GM19438 (cell line): ENCODE measurements at regions not wholly inside any gene's neighbourhood (a gene's known extent, or its start where the extent isn't known, plus 50 kb on each side); places are given as distances from the start of the nearest gene placed in this dataset.
"Not testable (repeated sequence)": the region's sequence is repeated elsewhere in the genome, so short reads cannot be mapped to it uniquely, and the experiment has no call there.

Source experiments
- ATAC-seq: cut with Tn5 transposase; IDR thresholded peaks from one replicate; pipeline ENCODE4 v1.9.1; 2021; ENCODE audit warnings: low read depth; ENCODE audit not compliant: unreplicated experiment

DNA sequence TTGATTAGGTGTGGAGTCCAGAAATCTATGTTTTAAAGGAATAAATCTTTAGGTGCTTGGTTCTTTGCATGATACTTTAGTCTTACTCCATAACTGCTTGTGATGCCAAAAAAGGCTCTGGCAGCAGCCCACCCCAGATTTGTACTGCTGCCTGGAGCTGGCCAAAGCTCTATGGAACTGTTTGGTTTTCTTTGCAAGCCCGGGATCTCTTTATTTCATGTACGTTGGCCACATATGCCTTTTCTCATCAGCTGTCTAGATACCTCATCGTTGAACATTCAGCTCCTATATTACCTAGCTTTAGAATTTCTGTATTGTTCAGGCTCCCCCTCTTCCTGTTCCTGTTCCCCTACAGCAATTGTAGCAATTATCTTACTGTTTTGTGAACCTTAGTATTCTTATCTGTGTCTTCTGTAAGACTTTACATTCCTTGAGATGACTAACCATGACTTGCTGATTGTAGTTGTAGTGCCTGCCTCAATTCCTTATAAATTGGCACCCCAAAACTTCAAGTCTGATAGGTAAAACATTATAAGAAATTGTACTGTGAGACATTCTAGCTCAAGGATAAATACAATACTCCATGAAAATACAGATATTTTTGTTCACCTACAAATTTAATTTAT is 199.4 kb upstream of the GPRIN3 start:
- no peak for ATAC-seq

DNA sequence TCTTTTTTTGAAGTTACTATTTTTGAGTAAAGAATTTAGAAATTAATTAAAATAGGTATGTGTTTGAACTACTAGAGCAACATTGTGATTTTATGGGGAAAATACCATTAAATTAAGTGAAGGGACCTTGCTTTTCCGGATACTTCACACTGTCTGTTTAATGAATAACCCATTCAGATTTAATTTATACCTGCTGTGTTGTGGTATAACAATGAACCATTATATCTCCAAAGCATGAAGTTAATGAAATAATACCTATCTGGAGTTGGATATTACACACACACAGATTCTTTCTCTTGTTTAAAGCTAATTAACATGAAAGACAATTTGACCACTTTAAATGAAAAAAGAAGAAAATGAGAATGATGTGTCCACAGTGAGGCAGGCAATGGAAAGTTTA is 195.0 kb upstream of the GPRIN3 start:
- ATAC-seq = no peak

DNA sequence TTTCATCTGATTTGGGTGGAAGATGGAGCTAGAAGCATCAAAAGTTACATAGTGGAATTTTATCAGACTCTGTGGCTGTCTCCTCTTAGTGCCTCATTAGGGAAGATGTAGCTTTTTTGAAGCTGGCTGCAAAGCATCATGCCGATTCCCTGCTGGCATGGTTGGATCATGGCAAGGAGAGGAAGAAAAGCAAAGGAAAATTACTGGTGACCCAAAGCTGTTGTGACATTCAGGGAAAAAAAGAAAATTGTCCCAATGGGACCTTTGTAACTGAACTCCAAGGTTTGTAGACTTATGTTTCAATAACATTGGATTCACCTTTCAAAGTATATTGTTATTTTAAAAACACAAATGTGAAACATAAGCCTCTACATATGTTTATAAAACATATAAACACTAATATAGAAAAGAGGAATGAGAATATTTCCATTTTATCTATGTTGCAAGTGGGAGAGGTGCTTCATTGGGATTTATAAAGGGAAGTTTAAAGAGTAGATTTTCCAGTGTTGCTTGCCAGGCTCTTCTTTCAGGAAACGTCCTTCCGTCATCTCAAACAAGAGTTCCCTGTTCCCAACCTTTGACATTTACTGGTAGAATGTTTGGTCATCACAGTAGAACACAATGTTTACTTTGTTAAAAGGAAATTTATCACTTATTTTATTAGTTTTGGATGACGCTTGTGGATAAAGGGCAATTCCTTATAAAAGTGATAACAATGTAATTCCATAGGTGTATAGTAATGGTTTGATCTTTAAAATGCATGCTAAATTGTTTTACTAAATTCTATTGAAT is 190.1 kb upstream of the GPRIN3 start:
- ATAC-seq = no peak

DNA sequence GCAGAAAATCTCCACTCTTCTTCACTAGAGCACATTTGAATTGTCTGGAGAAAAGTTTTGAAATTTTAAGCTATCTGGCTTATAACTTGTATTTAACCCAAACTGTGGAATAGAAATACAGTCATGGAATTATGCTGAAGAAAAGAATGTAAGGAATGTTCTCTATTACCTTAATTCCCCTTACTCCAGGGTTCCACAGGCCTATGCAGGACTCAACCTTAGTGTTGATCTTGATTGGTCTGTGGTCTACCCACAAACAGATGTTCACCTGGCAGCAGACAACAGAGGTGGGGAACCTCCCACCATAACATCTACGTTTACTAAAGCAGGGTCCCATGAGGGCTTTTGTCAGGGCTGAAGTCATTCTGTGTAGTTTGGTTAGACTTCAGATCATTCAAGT is 189.3 kb upstream of the GPRIN3 start:
- ATAC-seq = no peak

DNA sequence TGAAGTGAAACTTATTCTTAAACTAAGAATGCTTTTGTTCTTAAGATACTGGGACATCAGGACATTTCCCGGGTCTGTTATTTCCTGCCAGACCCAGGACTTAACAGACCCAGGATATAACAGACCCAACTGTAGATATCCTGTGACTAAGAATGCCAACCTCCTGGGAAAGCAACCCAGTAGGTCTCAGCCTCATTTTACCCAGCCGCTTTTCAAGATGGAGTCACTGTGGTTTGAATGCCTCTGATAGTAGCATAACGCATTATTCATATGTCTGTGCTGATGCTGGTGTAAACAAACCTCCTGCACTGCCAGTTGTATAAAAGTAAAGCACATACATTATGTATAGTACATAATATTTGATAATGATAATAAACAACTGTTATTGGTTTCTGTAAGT is 185.8 kb upstream of the GPRIN3 start:
- no peak for ATAC-seq

DNA sequence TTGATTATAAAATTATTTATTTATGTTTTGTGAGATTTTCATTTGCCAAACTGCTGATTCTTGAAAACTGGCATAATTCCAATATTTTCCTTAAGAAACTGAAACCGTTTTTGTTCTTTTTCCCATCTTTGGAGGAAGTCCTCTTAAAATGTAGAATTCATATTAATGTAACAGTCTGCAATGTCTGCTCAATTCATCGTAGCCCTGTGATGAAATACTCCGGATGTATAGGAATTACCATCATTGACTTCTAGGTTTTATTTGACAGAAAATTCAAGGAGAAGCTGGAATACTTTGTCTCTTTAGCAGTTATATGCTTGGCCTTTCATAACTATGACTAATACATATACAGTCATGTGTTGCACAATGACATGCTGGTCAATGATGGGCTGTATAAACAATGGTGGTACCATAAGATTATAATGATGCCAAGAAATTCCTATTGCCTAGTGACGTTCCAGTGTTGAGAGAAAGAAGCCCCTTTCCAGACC is 185.0 kb upstream of the GPRIN3 start:
- ATAC-seq = no peak

DNA sequence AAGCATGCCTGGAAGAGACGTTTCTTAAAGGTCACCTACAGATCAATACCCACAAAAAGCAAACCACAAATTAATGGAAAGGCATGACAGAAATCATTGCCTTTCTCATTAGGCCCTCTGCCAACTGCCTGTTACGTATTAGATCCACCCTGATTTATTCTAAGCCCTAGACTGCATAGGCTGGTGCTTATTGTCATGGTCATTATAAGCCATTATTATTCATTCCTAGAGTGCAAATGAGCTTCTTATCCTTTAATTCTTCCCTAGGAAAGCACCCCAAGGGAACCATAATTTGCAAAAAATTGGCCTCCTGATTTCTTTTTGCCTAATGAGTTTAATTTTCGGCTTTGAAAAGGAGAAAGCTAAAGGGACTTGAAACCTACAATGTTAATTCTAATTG is 184.2 kb upstream of the GPRIN3 start:
- ATAC-seq = no peak

DNA sequence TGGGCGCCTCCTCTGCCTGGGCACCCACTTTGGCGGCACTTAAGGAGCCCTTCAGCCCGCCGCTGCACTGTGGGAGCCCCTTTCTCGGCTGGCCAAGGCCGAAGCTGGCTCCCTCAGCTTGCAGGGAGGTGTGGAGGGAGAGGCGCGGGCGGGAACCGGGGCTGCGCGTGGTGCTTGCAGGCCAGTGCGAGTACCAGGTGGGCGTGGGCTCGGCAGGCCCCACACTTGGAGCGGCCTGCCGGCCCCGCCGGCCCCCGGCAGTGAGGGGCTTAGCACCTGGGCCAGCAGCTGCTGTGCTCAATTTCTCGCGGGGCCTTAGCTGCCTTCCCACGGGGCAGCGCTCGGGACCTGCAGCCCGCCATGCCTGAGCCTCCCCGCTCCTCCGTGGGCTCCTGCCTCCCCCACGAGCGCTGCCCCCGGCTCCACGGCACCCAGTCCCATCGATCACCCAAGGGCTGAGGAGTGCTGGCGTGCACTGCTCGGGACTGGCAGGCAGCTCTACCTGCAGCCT is 182.4 kb upstream of the GPRIN3 start:
- not testable (repeated sequence) for ATAC-seq

- no peak for ATAC-seq
Measured at GRCh38 chr4:89489338-89489771, 181.8 kb upstream of the GPRIN3 start.

DNA sequence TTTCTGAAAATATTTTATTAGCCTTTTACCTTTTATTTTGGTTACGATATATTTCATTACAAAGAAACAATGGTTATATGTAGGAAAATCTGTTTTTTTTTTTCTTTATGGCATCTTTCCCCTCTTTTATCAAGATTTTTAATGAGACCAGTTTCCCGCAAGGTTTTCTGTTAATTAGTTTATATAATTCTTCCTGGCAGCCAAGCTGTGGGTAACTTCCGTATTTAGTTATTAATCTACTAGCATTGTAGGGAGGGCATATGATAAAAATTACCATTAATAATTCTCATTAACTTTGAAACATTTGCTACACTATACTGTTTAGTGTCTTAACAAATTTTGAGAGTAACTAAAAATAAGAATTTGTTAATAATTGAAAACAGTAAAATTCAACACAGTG is 181.1 kb upstream of the GPRIN3 start:
- no peak for ATAC-seq

- ATAC-seq = no peak
Measured at GRCh38 chr4:89486673-89487072, 179.1 kb upstream of the GPRIN3 start.

DNA sequence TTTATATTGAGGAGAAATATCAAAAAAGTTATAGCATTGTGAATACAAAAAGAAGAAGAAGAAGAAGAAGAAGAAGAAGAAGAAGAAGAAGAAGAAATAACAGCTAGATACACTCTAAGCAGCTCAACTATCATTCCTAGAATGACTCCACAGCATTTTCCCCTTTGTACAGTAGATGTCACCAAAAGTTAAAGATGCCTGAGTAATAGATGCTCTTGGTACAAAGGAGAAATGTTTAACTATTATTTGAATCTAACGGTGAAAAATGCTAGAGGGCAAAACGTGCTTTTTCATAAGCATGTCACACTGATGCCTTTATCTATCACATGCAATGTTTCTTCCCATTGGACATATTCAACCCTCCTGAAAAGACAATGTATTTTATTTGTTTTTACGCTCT is 178.4 kb upstream of the GPRIN3 start:
- no peak for ATAC-seq

- ATAC-seq = no peak
Measured at GRCh38 chr4:89483833-89484232, 176.2 kb upstream of the GPRIN3 start.

DNA sequence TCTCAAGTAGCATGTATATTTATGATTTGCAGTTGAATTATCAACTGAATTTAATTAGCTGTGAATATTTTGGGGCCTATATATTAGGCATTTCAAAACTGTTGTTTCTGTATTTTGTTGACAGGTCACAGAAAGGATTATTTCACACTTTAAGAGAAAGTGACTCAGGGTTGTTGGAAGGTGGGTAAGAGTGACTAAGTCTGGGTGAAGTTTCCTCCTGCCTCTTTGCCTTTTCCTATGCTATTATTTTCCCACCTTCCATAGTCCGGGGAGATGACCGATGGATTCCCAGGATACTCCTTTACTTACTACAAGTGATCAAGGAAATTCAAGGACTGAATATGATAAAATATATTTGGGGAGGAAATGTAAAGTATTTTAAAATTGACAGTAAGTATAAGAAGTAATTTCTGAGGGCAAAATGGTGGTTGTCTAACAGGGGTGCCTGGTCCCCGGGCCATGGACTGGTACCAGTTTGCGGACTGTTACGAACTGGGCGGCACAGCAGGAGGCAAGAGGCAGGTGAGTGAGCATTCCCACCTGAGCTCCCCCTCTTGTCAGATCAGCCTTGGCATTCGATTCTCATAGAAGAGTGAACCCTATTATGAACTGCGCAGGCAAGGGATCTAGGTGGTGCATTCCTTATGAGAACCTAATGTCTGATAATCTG is 175.5 kb upstream of the GPRIN3 start:
- no peak for ATAC-seq

DNA sequence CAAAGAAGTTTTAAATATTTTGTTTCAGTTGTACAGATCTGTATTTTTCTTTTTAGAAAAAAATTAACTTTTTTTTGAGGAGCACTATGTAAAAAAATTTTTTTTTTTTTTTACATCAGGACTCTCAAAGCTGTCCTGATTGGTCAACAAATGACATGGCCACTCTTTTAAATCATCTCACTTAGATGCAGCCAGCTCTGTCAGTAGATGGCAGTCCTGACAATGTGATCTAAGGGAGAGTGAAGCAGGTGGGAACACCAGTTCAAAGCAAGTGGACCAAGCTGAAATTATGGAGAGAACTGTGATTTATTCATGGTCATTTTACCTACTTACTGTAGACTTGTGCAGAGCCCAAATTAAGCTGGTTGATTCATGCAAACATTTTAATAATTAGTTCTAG is 174.7 kb upstream of the GPRIN3 start:
- ATAC-seq = peak; percentile 67

- peak; percentile 62 for ATAC-seq
Measured at GRCh38 chr4:89469930-89470375, 162.4 kb upstream of the GPRIN3 start.

- no peak for ATAC-seq
Measured at GRCh38 chr4:89469516-89469915, 161.9 kb upstream of the GPRIN3 start.

GRCh38 chr4:89468602-89469001 is 161.0 kb upstream of the GPRIN3 start:
- no peak for ATAC-seq

DNA sequence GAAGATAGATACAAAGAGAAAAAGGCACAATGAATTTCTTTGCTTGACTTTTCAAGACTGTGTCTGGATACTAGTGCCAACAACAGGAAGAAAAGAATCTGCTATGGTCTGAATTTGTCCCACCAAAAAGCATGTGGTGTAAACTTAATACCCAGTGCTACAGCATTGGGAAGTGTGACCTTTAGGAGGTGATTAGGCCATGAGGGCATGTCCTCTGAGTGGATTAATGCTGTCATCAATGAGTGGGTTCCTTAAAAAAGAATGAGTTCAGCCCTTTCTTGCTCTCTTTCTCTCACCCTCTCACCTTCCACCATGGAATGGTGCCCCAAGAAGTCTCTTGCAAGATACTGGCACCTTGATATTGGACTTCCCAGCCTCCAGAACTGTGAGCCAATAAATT is 155.7 kb upstream of the GPRIN3 start:
- no peak for ATAC-seq

DNA sequence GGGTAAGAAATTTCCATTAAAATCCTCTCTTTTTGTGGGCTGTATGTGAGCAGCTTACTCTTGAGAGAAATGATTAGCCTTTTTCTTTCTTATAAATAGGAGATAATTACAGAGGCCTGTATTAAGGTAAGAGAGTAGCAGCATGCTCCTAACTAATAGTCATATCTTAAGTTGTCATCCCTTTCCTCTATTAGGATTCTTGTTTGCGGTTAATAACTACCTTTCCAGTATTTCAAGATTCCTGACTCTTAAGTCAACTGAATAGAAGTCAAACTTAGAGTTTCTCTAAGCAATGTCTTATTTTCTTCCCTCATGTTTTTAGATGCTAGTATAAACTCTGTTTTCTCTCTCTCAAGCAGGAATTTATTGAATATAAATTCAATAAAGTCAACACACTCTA is 139.9 kb upstream of the GPRIN3 start:
- no peak for ATAC-seq

GRCh38 chr4:89446193-89446592 is 138.6 kb upstream of the GPRIN3 start:
- no peak for ATAC-seq
